GM12874 (cell line): ENCODE measurements at regions not wholly inside any gene's neighbourhood (a gene's known extent, or its start where the extent isn't known, plus 50 kb on each side); places are given as distances from the start of the nearest gene placed in this dataset.

Experiments
- TF ChIP-seq, protein P1 (sequence below): IDR thresholded peaks from 2 replicates; pipeline ENCODE4 v1.5.1; 2011; ENCODE audit warnings: low read depth, mild to moderate bottlenecking, control low read depth, low read length, moderate library complexity; ENCODE audit not compliant: insufficient read depth

GRCh38 chr1:36743286-36744005 lies 260.7 kb upstream of the CSF3R start:
- TF ChIP-seq, protein P1, sequence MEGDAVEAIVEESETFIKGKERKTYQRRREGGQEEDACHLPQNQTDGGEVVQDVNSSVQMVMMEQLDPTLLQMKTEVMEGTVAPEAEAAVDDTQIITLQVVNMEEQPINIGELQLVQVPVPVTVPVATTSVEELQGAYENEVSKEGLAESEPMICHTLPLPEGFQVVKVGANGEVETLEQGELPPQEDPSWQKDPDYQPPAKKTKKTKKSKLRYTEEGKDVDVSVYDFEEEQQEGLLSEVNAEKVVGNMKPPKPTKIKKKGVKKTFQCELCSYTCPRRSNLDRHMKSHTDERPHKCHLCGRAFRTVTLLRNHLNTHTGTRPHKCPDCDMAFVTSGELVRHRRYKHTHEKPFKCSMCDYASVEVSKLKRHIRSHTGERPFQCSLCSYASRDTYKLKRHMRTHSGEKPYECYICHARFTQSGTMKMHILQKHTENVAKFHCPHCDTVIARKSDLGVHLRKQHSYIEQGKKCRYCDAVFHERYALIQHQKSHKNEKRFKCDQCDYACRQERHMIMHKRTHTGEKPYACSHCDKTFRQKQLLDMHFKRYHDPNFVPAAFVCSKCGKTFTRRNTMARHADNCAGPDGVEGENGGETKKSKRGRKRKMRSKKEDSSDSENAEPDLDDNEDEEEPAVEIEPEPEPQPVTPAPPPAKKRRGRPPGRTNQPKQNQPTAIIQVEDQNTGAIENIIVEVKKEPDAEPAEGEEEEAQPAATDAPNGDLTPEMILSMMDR: no peak

DNA sequence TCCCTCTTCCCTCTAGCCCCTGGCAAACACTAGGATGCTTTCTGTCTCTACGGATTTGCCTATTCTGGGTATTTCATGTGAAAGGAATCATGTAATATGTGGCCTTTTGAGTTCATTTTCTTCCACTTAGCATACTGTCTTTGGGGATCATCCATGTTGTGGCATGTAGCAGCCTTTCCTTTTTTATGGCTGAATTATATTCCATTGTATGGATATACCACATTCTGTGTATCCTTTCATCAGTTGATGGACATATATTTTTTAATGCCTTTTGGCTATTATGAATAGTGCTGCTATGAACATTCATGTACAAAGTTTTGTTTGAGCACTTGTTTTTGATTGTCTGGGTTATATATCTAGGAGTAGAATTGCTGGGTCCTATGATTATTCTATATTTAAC lies 258.4 kb upstream of the CSF3R start:
- TF ChIP-seq, protein P1: no peak

DNA sequence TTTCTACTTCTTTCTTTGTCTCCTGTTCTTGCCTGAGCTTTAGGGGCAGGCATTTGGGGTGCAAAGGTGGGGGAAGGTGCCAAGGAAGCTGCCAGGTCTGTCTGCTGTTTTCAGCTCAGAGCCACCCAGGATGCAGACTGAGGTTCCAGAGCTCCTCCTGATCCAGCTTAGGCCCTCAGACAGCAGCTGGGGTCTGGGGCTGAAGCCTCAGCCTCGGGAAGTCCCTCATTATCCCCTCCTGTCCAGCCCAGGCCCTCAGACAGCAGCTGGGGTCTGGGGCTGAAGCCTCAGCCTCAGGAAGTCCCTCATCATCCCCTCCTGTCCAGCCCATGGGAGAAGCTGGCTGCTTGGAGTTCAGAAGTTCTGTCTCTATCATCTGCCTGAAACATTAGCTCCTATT lies 257.7 kb upstream of the CSF3R start:
- TF ChIP-seq, protein P1: no peak

DNA sequence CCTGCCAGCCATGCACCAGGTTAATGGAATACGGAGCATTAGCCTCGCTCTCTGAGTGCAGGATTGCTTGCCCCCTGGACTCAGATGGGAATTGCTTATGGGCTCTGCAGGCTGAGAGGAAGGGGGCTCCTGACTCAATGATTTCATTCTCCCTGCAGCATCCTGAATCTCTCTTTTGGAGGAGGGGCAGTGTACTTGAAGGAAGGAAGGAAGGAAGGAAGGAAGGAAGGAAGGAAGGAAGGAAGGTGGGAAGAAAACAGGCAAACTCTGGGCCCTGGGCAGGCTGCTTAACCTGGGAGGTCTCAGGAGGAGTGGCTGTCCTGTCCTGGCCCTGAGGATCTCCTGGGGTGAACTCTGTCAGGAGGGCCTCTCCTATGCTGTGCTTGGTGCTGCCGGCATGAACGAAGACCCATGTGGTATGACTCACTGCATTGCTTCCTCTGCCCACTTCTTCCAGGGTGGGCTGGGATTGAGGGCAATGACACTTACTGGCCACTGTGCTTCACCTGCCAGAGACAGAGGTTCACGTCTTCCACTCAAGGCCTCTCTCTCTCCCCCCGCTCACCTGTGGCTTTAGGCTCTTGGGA lies 257.1 kb upstream of the CSF3R start:
- TF ChIP-seq, protein P1: no peak

- TF ChIP-seq, protein P1: no peak
These were observed 255.5 kb upstream of the CSF3R start for GRCh38 chr1:36738245-36738644.

DNA sequence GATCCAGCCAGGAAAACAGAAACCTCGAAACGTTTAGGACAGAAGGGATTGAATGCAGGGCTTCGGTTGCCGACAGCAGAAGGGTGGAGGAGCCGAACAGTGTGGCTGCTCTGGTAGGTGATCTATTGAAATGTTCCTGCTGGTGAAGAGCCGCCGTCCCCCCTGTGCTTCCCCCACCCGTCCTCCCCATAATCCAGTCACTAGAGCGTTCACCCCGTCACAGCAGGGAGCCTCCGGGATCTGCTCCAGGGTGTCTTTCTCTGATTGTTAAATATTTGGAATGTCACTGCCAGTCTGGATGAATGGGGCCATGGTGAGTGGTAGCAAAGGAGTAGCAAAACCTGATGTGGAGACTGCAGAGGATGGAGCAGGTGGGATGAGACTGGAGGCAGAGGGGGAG lies 255.1 kb upstream of the CSF3R start:
- TF ChIP-seq, protein P1: no peak

DNA sequence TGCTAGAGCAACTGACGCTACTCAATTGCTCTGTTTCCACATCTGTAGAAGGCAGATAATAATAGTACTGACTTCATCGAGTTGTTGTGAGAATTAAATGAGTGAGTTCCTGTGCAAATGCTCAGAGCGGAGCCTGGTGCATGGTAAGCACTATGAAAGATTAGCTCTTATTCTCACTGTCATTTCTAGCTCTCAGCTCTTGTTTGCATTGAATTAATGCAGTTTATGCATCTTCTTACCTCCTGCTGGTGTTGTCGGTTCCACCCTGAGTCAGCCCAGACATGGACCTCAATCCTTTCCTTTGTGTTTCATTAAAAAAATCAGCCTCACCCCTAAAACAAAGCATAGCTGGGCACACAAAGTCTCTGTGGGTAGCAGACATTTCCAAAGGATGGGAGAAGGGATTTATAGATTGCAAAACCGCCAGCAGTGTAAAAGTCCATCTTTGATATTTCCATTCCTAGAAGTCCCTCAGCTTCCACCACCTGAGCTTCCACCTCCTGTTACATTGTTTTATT lies 254.4 kb upstream of the CSF3R start:
- TF ChIP-seq, protein P1: no peak
